ENCODE measurements at regions not wholly inside any gene's neighbourhood (a gene's known extent, or its start where the extent isn't known, plus 50 kb on each side); places are given as distances from the start of the nearest gene placed in this dataset.

GRCh38 chr12:124721501-124722162 is 142.0 kb downstream of the SCARB1 start:
- peaks cover 5% of the 10 kb centered on the region for H3K9me3 Mint-ChIP-seq
- ATAC-seq (ENCODE audit: low read depth) (no peak), DNase-seq (no peak)
- H3K4me3 Mint-ChIP-seq: no peak overlapping the region
- no peaks in the 10 kb centered on the region for H3K4me1 Mint-ChIP-seq
- no peak overlapping the region for H3K27ac Mint-ChIP-seq
- CTCF ChIA-PET: no interaction called here
- POLR2A ChIA-PET: no interaction called here
- H3K27me3 Mint-ChIP-seq: peaks cover 7% of the 10 kb centered on the region
- intact Hi-C loops (cut with micrococcal nuclease): no loop called here
- H3K36me3 Mint-ChIP-seq (ENCODE audit: low read depth): no peaks in the 10 kb centered on the region
- no peak for TF ChIP-seq CTCF (IDR thresholded peaks at IDR 0.05)

DNA sequence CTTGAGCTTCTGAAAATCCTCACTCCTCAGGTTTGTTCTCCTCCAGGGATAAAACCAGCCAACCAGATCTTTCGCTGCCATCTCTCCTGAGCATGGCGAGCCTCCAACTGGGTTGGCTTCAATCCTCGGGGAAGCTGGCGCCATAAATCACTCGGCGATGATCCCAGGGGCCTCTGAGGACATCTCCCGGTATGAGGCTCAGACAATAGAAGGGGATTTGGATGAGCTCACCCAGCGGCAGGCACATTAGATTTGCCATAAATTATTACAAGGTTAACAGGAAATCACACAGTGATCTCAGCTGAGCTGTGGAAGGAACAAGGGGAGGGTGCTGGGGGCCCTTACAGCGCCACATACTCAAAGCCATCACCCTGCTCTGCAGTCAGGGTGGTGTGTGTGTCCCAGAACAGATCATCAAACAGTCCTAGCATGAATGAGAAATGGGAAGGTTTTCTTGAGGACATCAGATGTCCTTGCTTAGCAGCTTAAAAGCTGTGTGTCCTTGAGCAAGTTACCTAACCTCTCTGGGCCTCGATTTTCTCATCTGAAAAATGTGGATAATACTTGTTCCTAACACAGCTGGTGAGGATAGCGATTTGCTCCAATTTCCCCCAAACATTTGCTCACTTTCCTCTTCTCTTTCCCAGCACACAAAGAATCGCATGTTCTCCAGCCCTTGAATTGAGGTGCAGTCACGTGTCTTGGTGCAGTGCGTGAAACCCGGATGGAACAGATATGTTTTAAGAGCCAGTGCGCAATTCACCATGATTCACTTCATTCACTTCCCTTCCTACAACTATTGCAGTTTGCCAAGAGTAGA is 142.8 kb downstream of the SCARB1 start:
- Mint-ChIP-seq H3K27me3 (peaks cover 3% of the 10 kb centered on the region), H3K27ac (no peak overlapping the region), H3K9me3 (peaks cover 5% of the 10 kb centered on the region), H3K36me3 (ENCODE audit: low read depth) (no peaks in the 10 kb centered on the region), H3K4me1 (no peaks in the 10 kb centered on the region), H3K4me3 (no peak overlapping the region)
- no peak for TF ChIP-seq CTCF (IDR thresholded peaks at IDR 0.05)
- ATAC-seq (ENCODE audit: low read depth) (no peak), DNase-seq (no peak)
- CTCF ChIA-PET: no interaction called here
- intact Hi-C loops (cut with micrococcal nuclease): no loop called here
- POLR2A ChIA-PET: no interaction called here

GRCh38 chr12:124720004-124720680 is 143.5 kb downstream of the SCARB1 start:
- TF ChIP-seq CTCF (IDR thresholded peaks at IDR 0.05): no peak
- ATAC-seq (ENCODE audit: low read depth) (no peak), DNase-seq (no peak)
- H3K27ac Mint-ChIP-seq: no peak overlapping the region
- no peak overlapping the region for H3K4me3 Mint-ChIP-seq
- no peaks in the 10 kb centered on the region for H3K4me1 Mint-ChIP-seq
- ChIA-PET CTCF (no interaction called here), POLR2A (no interaction called here)
- peaks cover 5% of the 10 kb centered on the region for H3K9me3 Mint-ChIP-seq
- intact Hi-C loops (cut with micrococcal nuclease): no loop called here
- no peaks in the 10 kb centered on the region for H3K36me3 Mint-ChIP-seq (ENCODE audit: low read depth)
- H3K27me3 Mint-ChIP-seq: peaks cover 3% of the 10 kb centered on the region

DNA sequence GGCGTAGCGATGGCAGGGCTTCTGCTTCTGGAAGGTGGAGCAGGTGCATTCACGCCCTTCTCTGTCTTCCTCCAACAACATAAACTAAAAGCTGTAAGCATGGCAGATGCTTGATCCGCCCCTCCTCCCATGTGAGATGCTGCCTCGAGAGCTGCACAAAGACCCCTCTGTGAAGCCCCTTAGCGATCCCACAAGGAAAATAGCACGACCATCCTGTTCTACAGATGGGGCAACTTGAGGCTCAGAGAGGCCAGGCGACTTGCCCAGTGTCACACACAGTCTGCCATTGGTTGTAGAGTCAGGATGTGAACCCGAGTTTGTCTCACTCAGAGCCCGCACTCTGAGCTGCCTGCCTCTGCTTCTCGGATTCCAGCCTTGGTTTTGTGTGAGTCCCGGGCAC is 144.4 kb downstream of the SCARB1 start:
- POLR2A ChIA-PET: no interaction called here
- Mint-ChIP-seq H3K27ac (no peak overlapping the region), H3K9me3 (peaks cover 5% of the 10 kb centered on the region), H3K36me3 (ENCODE audit: low read depth) (no peaks in the 10 kb centered on the region), H3K27me3 (peaks cover 3% of the 10 kb centered on the region), H3K4me3 (no peak overlapping the region), H3K4me1 (peaks cover 4% of the 10 kb centered on the region)
- ATAC-seq (ENCODE audit: low read depth) (no peak), DNase-seq (no peak)
- intact Hi-C loops (cut with micrococcal nuclease): no loop called here
- no peak for TF ChIP-seq CTCF (IDR thresholded peaks at IDR 0.05)
- CTCF ChIA-PET: no interaction called here

- no peaks in the 10 kb centered on the region for H3K36me3 Mint-ChIP-seq (ENCODE audit: low read depth)
- H3K4me3 Mint-ChIP-seq: no peak overlapping the region
- peaks cover 3% of the 10 kb centered on the region for H3K27me3 Mint-ChIP-seq
- DNase-seq: no peak
- POLR2A ChIA-PET: no interaction called here
- CTCF ChIA-PET: no interaction called here
- ATAC-seq (ENCODE audit: low read depth): no peak
- H3K27ac Mint-ChIP-seq: no peak overlapping the region
- H3K9me3 Mint-ChIP-seq: peaks cover 5% of the 10 kb centered on the region
- intact Hi-C loops (cut with micrococcal nuclease): no loop called here
- peaks cover 12% of the 10 kb centered on the region for H3K4me1 Mint-ChIP-seq
- TF ChIP-seq CTCF (IDR thresholded peaks at IDR 0.05): no peak
These were observed 145.2 kb downstream of the SCARB1 start for GRCh38 chr12:124718458-124718857.

Measured in activated B cell treated with CpG ODN at 0.5 μM for 24 hours (primary cell).